Karpas-422 (cell line): ENCODE measurements at regions not wholly inside any gene's neighbourhood (a gene's known extent, or its start where the extent isn't known, plus 50 kb on each side); places are given as distances from the start of the nearest gene placed in this dataset.

Experiments used
- DNase-seq: peaks from one replicate; pipeline ENCODE4 v3.0.0-alpha.2; 2015
- H2AFZ ChIP-seq: fragments of 200-600 bp; sonication (generic); 2 replicates; pipeline ENCODE4 v1.6.1; 2014; ENCODE audit warnings: antibody characterized with exemption, low read length, mixed read lengths
- H3K27ac ChIP-seq: fragments of 200-600 bp; sonication (generic); 2 replicates; pipeline ENCODE4 v1.5.1; 2014; ENCODE audit warnings: mild to moderate bottlenecking, low read length, moderate library complexity
- H3K27me3 ChIP-seq: fragments of 200-600 bp; sonication (generic); 2 replicates; pipeline ENCODE4 v1.6.1; 2014; ENCODE audit warnings: low read length, mixed read lengths
- H3K36me3 ChIP-seq: fragments of 200-600 bp; sonication (generic); 2 replicates; pipeline ENCODE4 v1.6.1; 2014; ENCODE audit warnings: low read length, mixed read lengths; ENCODE audit not compliant: insufficient read depth
- H3K4me1 ChIP-seq: fragments of 200-600 bp; sonication (generic); 2 replicates; pipeline ENCODE4 v1.6.1; 2014; ENCODE audit warnings: mild to moderate bottlenecking, low read length, mixed read lengths
- H3K4me2 ChIP-seq: fragments of 200-600 bp; sonication (generic); 2 replicates; pipeline ENCODE4 v1.6.1; 2014; ENCODE audit warnings: low read length, low read depth, mild to moderate bottlenecking; ENCODE audit not compliant: poor library complexity, severe bottlenecking
- H3K4me3 ChIP-seq: fragments of 200-600 bp; sonication (generic); 2 replicates; pipeline ENCODE4 v1.5.1; 2014; ENCODE audit warnings: mild to moderate bottlenecking, antibody characterized with exemption, low read length, mixed read lengths
- H3K79me2 ChIP-seq: fragments of 200-600 bp; sonication (generic); 2 replicates; pipeline ENCODE4 v1.6.1; 2014; ENCODE audit warnings: mild to moderate bottlenecking, low read length, mixed read lengths
- H3K9ac ChIP-seq: fragments of 200-600 bp; sonication (generic); 2 replicates; pipeline ENCODE4 v1.6.0; 2014; ENCODE audit warnings: low read length
- H3K9me2 ChIP-seq: fragments of 200-600 bp; sonication (generic), shearing (Covaris generic); replicated peaks from 2 replicates; pipeline ENCODE4 v1.6.0; 2014; ENCODE audit warnings: mild to moderate bottlenecking, low read length, moderate library complexity; ENCODE audit not compliant: insufficient read depth
- H3K9me3 ChIP-seq: fragments of 300-700, 200-600 bp; sonication (generic); 2 replicates; pipeline ENCODE4 v1.6.1; 2014; ENCODE audit warnings: low read length, mixed read lengths
- H4K20me1 ChIP-seq: fragments of 200-600 bp; sonication (generic); 2 replicates; pipeline ENCODE4 v1.6.1; 2014; ENCODE audit warnings: mild to moderate bottlenecking, antibody characterized with exemption, low read length, low read depth; ENCODE audit not compliant: insufficient read depth

DNA sequence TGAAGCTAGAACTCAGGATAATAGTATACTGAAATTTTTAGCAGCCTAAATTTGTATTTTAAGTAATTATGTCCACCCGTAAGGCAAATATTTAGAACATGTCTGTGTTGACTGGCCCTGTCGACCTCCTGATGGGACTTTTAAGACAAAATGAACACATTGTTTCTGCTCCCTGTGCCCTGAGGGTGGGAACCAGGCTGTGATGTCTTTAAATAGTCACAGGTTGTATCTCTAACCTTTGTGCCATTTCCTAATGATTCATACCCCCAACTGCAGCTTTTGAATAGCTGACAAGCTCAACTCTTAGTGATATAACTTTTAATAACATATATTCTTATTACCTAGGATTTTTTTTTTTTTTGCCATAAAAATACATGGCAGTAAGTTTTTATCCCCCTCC lies 494.9 kb upstream of the AKR1E2 start:
- DNase-seq: no peak
- Histone ChIP-seq H3K79me2 (no peaks in the 10 kb centered on the region), H3K9me3 (peaks cover 39% of the 10 kb centered on the region), H2AFZ (no peak overlapping the region), H3K4me3 (no peak overlapping the region), H3K27me3 (no peaks in the 10 kb centered on the region), H3K9me2 (no peaks in the 10 kb centered on the region), H3K4me1 (no peaks in the 10 kb centered on the region), H4K20me1 (no peaks in the 10 kb centered on the region), H3K27ac (no peak overlapping the region), H3K9ac (no peak overlapping the region), H3K36me3 (no peaks in the 10 kb centered on the region), H3K4me2 (no peak overlapping the region)

- Histone ChIP-seq H3K27me3 (no peaks in the 10 kb centered on the region), H4K20me1 (no peaks in the 10 kb centered on the region), H3K4me1 (no peaks in the 10 kb centered on the region), H3K36me3 (no peaks in the 10 kb centered on the region), H3K27ac (no peak overlapping the region), H3K9me3 (peaks cover 38% of the 10 kb centered on the region), H3K4me3 (no peak overlapping the region), H3K4me2 (no peak overlapping the region), H2AFZ (no peak overlapping the region), H3K79me2 (no peaks in the 10 kb centered on the region), H3K9me2 (no peaks in the 10 kb centered on the region), H3K9ac (no peak overlapping the region)
- no peak for DNase-seq
Measured at GRCh38 chr10:4330636-4331035, 495.4 kb upstream of the AKR1E2 start.

GRCh38 chr10:4329225-4329624 lies 496.8 kb upstream of the AKR1E2 start:
- H3K79me2 ChIP-seq: no peaks in the 10 kb centered on the region
- H2AFZ ChIP-seq: no peak overlapping the region
- H3K36me3 ChIP-seq: no peaks in the 10 kb centered on the region
- no peak overlapping the region for H3K27ac ChIP-seq
- no peak for DNase-seq
- no peak overlapping the region for H3K9ac ChIP-seq
- no peak overlapping the region for H3K4me2 ChIP-seq
- peaks cover 25% of the 10 kb centered on the region for H3K9me3 ChIP-seq
- H3K9me2 ChIP-seq: no peaks in the 10 kb centered on the region
- no peaks in the 10 kb centered on the region for H4K20me1 ChIP-seq
- H3K27me3 ChIP-seq: no peaks in the 10 kb centered on the region
- no peak overlapping the region for H3K4me3 ChIP-seq
- no peaks in the 10 kb centered on the region for H3K4me1 ChIP-seq

GRCh38 chr10:4326647-4327046 lies 499.4 kb upstream of the AKR1E2 start:
- Histone ChIP-seq H3K36me3 (no peaks in the 10 kb centered on the region), H3K4me2 (no peak overlapping the region), H3K9me2 (no peaks in the 10 kb centered on the region), H3K27ac (no peak overlapping the region), H3K4me3 (no peak overlapping the region), H3K4me1 (no peaks in the 10 kb centered on the region), H2AFZ (no peak overlapping the region), H4K20me1 (no peaks in the 10 kb centered on the region), H3K9ac (no peak overlapping the region), H3K79me2 (no peaks in the 10 kb centered on the region), H3K27me3 (no peaks in the 10 kb centered on the region), H3K9me3 (peaks cover 6% of the 10 kb centered on the region)
- DNase-seq: no peak

DNA sequence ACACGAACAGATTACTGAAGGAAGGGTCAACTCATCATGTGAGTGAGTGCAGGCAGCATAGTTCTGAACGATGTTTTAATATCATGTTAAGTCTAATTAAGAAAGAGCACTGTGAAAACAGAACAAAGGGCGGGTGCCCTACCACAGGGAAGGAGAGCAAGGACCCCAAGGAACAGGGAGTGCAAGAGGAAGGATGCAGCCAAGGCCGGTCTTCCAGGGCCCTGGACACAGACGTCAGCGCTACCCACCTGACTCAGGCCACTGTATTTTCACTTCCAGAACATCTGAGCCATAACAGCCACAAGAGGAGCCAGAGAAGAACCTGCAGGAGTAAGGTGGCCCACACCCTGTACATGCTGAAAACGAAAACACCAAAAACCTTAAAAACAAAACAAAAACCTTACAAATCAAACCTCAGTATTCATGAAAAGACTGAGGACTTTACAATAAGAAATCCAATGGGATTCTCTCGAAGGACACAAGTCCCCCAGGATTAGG lies 506.1 kb upstream of the AKR1E2 start:
- Histone ChIP-seq H2AFZ (no peak overlapping the region), H3K4me2 (no peak overlapping the region), H3K9me3 (no peaks in the 10 kb centered on the region), H3K27ac (no peak overlapping the region), H3K4me1 (no peaks in the 10 kb centered on the region), H3K79me2 (no peaks in the 10 kb centered on the region), H3K36me3 (no peaks in the 10 kb centered on the region), H3K9me2 (no peaks in the 10 kb centered on the region), H3K27me3 (no peaks in the 10 kb centered on the region), H3K9ac (no peak overlapping the region), H3K4me3 (no peak overlapping the region), H4K20me1 (no peaks in the 10 kb centered on the region)
- no peak for DNase-seq

DNA sequence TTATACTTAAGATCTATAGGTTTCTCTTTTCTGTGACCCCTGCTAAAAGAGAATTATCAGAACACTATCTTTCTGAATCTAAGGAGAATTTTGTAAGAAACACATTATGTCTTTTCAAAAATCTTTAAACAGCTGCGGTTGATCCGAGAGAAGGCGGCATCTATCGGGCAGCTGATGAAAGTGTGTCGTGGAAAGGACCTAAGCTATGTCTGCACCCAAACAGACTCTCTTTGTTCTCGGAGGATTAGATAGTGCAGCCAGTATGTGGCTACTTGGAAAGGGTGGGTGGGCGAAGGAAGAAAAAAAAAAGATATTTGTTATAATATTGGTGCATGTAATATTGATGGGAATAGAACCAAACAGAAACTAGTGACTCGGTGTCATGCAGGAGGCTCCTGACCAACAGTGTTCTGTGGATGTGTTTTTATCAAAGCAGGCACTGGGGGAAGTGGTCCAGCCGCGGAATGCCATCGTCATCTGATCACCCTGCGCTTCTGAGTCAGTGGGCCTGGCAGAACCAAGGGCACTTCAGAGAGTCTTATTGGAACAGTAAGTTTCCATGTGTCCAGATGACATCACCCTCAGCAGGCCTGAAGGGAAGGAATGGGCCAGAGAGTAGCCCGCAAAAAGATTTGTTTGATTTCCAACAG lies 509.7 kb upstream of the AKR1E2 start:
- DNase-seq: no peak
- no peaks in the 10 kb centered on the region for H3K79me2 ChIP-seq
- no peak overlapping the region for H3K9ac ChIP-seq
- H3K4me3 ChIP-seq: no peak overlapping the region
- H3K4me1 ChIP-seq: no peaks in the 10 kb centered on the region
- H3K9me3 ChIP-seq: no peaks in the 10 kb centered on the region
- no peaks in the 10 kb centered on the region for H3K36me3 ChIP-seq
- no peaks in the 10 kb centered on the region for H3K9me2 ChIP-seq
- no peaks in the 10 kb centered on the region for H3K27me3 ChIP-seq
- no peak overlapping the region for H3K4me2 ChIP-seq
- no peaks in the 10 kb centered on the region for H4K20me1 ChIP-seq
- H2AFZ ChIP-seq: no peak overlapping the region
- no peak overlapping the region for H3K27ac ChIP-seq

- Histone ChIP-seq H3K4me3 (no peak overlapping the region), H3K79me2 (no peaks in the 10 kb centered on the region), H3K9me2 (no peaks in the 10 kb centered on the region), H3K4me2 (no peak overlapping the region), H4K20me1 (no peaks in the 10 kb centered on the region), H3K4me1 (no peaks in the 10 kb centered on the region), H3K27me3 (no peaks in the 10 kb centered on the region), H3K9me3 (no peaks in the 10 kb centered on the region), H2AFZ (no peak overlapping the region), H3K27ac (no peak overlapping the region), H3K9ac (no peak overlapping the region), H3K36me3 (no peaks in the 10 kb centered on the region)
- no peak for DNase-seq
Measured at GRCh38 chr10:4315551-4315950, 510.5 kb upstream of the AKR1E2 start.

DNA sequence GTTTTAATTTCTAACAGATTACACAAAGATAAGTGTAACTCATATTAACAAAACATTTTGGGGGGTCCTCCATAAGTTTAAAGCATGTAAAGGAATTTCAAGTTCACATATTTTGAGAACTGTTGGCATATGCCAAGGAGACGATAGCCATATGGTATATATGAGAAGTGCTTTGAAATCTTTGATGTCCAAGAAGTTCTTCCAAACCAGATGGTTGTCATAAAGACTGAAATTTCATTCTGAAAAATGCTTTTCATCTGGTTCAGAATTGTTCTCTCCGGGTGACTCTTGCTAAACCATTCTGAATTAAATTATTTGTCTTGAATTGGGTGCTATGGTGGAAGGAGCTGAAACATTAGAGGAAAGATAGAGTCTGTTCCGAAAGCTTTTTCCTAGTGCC lies 513.0 kb upstream of the AKR1E2 start:
- no peak overlapping the region for H3K4me2 ChIP-seq

More for the DNA sequence above, 513.0 kb upstream of the AKR1E2 start:
- Histone ChIP-seq H3K9ac (no peak overlapping the region), H3K9me2 (no peaks in the 10 kb centered on the region), H3K36me3 (no peaks in the 10 kb centered on the region), H3K4me3 (no peak overlapping the region), H3K79me2 (no peaks in the 10 kb centered on the region), H3K27ac (no peak overlapping the region), H3K9me3 (no peaks in the 10 kb centered on the region; the same call in 1 of the 2 replicates), H3K27me3 (no peaks in the 10 kb centered on the region), H4K20me1 (no peaks in the 10 kb centered on the region), H2AFZ (no peak overlapping the region), H3K4me1 (peaks cover 4% of the 10 kb centered on the region; the same call in 1 of the 2 replicates)
- no peak for DNase-seq
